IMR-90 (cell line): ENCODE measurements at regions not wholly inside any gene's neighbourhood (a gene's known extent, or its start where the extent isn't known, plus 50 kb on each side); places are given as distances from the start of the nearest gene placed in this dataset.

Source experiments
- BHLHE40 ChIP-seq: fragments of 150-350 bp; IDR thresholded peaks from 2 replicates; pipeline ENCODE4 v1.6.1; 2016; ENCODE audit warnings: mild to moderate bottlenecking, low read depth, low read length
- CEBPB ChIP-seq: IDR thresholded peaks from 2 replicates; pipeline ENCODE4 v1.6.1; 2012; ENCODE audit warnings: low read depth, low read length, improper control_type of control experiment
- MAFK ChIP-seq: IDR thresholded peaks from 2 replicates; pipeline ENCODE4 v1.6.1; 2012; ENCODE audit warnings: low read depth, low read length, improper control_type of control experiment
- MAZ ChIP-seq: IDR thresholded peaks from 2 replicates; pipeline ENCODE4 v1.6.1; 2012; ENCODE audit warnings: low read depth, mild to moderate bottlenecking, low read length, improper control_type of control experiment, moderate library complexity, borderline replicate concordance
- POLR2A ChIP-seq: IDR thresholded peaks from 2 replicates; pipeline ENCODE4 v1.6.1; 2012; ENCODE audit warnings: mild to moderate bottlenecking, low read depth, low read length
- RAD21 ChIP-seq: IDR thresholded peaks from 2 replicates; pipeline ENCODE4 v1.6.1; 2012; ENCODE audit warnings: low read length, improper control_type of control experiment
- RCOR1 ChIP-seq: IDR thresholded peaks from 2 replicates; pipeline ENCODE4 v1.6.1; 2012; ENCODE audit warnings: mild to moderate bottlenecking, low read length, improper control_type of control experiment; ENCODE audit not compliant: insufficient replicate concordance
- RFX5 ChIP-seq: IDR thresholded peaks from 2 replicates; pipeline ENCODE4 v1.8.0; 2012; ENCODE audit warnings: low read depth, mild to moderate bottlenecking, low read length, moderate library complexity
- SMC3 ChIP-seq: fragments of 150-350 bp; IDR thresholded peaks from 2 replicates; pipeline ENCODE4 v1.6.1; 2016; ENCODE audit warnings: low read depth, mild to moderate bottlenecking, antibody characterized with exemption, low read length, moderate library complexity
- TF ChIP-seq, protein P1 (sequence below): conservative IDR thresholded peaks from 2 replicates; pipeline ENCODE4 v1.5.1; 2012; ENCODE audit warnings: mild to moderate bottlenecking, low read depth, low read length, improper control_type of control experiment
- TF ChIP-seq, protein P2 (sequence below): fragments of 150-350 bp; IDR thresholded peaks from 2 replicates; pipeline ENCODE4 v1.6.1; 2016; ENCODE audit warnings: low read depth, mild to moderate bottlenecking, low read length, moderate library complexity, borderline replicate concordance

DNA sequence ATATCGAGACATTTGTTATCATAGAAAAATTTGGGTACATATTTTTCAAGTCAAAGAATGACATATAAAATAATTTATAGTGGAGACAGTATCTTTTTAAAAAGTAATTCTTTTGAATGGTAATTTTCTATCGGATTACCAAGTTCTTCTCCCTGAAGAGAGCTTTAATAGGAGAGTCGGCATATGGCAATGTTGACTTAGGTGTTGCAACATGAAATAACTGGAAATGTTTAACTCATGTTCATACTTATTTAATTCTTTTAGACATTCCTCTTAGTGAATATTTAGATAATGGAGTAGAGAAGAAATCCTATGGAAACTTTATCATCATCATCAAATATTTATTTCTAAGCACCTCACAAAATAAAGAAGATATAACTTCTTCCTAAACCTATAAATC is 118.2 kb upstream of the CTNND2 start:
- TF ChIP-seq, protein P1, sequence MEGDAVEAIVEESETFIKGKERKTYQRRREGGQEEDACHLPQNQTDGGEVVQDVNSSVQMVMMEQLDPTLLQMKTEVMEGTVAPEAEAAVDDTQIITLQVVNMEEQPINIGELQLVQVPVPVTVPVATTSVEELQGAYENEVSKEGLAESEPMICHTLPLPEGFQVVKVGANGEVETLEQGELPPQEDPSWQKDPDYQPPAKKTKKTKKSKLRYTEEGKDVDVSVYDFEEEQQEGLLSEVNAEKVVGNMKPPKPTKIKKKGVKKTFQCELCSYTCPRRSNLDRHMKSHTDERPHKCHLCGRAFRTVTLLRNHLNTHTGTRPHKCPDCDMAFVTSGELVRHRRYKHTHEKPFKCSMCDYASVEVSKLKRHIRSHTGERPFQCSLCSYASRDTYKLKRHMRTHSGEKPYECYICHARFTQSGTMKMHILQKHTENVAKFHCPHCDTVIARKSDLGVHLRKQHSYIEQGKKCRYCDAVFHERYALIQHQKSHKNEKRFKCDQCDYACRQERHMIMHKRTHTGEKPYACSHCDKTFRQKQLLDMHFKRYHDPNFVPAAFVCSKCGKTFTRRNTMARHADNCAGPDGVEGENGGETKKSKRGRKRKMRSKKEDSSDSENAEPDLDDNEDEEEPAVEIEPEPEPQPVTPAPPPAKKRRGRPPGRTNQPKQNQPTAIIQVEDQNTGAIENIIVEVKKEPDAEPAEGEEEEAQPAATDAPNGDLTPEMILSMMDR: no peak
- TF ChIP-seq POLR2A (no peak), MAZ (no peak), RCOR1 (no peak), RFX5 (no peak), SMC3 (no peak), BHLHE40 (no peak), RAD21 (no peak), MAFK (no peak), CEBPB (no peak)
- TF ChIP-seq, protein P2, sequence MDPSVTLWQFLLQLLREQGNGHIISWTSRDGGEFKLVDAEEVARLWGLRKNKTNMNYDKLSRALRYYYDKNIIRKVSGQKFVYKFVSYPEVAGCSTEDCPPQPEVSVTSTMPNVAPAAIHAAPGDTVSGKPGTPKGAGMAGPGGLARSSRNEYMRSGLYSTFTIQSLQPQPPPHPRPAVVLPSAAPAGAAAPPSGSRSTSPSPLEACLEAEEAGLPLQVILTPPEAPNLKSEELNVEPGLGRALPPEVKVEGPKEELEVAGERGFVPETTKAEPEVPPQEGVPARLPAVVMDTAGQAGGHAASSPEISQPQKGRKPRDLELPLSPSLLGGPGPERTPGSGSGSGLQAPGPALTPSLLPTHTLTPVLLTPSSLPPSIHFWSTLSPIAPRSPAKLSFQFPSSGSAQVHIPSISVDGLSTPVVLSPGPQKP: no peak
